GM12878 (cell line): ENCODE measurements at regions not wholly inside any gene's neighbourhood (a gene's known extent, or its start where the extent isn't known, plus 50 kb on each side); places are given as distances from the start of the nearest gene placed in this dataset.

Experiments
- BRCA1 ChIP-seq: IDR thresholded peaks from 2 replicates; pipeline ENCODE4 v1.6.1; 2011; ENCODE audit warnings: low read depth, low read length, improper control_type of control experiment
- E2F4 ChIP-seq: IDR thresholded peaks from 2 replicates; pipeline ENCODE4 v1.6.1; 2012; ENCODE audit warnings: low read depth, low read length, improper control_type of control experiment
- NBN ChIP-seq: fragments of 450-650 bp; IDR thresholded peaks from 2 replicates; pipeline ENCODE4 v1.6.1; 2016
- NFIC ChIP-seq: IDR thresholded peaks from 2 replicates; pipeline ENCODE4 v1.6.1; 2012; ENCODE audit warnings: low read depth, mild to moderate bottlenecking, inconsistent platforms, low read length, moderate library complexity
- NR2C2 ChIP-seq: IDR thresholded peaks from 2 replicates; pipeline ENCODE4 v1.6.1; 2011; ENCODE audit warnings: borderline replicate concordance, low read depth; ENCODE audit not compliant: control insufficient read depth, insufficient read length
- PBX3 ChIP-seq: IDR thresholded peaks from 2 replicates; pipeline ENCODE4 v1.6.1; 2011; ENCODE audit warnings: mild to moderate bottlenecking, low read depth, low read length, moderate library complexity; ENCODE audit not compliant: insufficient replicate concordance
- ZBTB11 ChIP-seq: fragments of 450-650 bp; formaldehyde crosslinking; IDR thresholded peaks from 2 replicates; pipeline ENCODE4 v1.5.0; 2022; ENCODE audit warnings: mild to moderate bottlenecking, missing genetic modification characterization

GRCh38 chr7:19851504-19851903 is 78.1 kb upstream of the TMEM196 start:
- TF ChIP-seq PBX3 (no peak), ZBTB11 (CRISPR knock-in tag) (no peak), E2F4 (no peak), BRCA1 (no peak), NBN (no peak), NFIC (no peak), NR2C2 (no peak)
